Chondrocyte (in vitro differentiated cells): ENCODE measurements at regions not wholly inside any gene's neighbourhood (a gene's known extent, or its start where the extent isn't known, plus 50 kb on each side); places are given as distances from the start of the nearest gene placed in this dataset.

Experiments used
- DNase-seq: peaks from one replicate; pipeline ENCODE4 v3.0.0; 2021; ENCODE audit warnings: mixed read lengths, low spot score
- H3K27ac Mint-ChIP-seq: one replicate; pipeline ENCODE4 v1.8.0; 2021; ENCODE audit warnings: mild to moderate bottlenecking, moderate library complexity, mixed read lengths; ENCODE audit not compliant: unreplicated experiment
- H3K27me3 Mint-ChIP-seq: 2 replicates; pipeline ENCODE4 v1.8.0; 2021; ENCODE audit warnings: low read depth, mixed read lengths
- H3K36me3 Mint-ChIP-seq: 2 replicates; pipeline ENCODE4 v1.8.0; 2021; ENCODE audit warnings: low read depth, mixed read lengths
- H3K4me1 Mint-ChIP-seq: 2 replicates; pipeline ENCODE4 v1.8.0; 2021; ENCODE audit warnings: low read depth, mild to moderate bottlenecking, mixed read lengths
- H3K4me3 Mint-ChIP-seq: one replicate; pipeline ENCODE4 v1.8.0; 2021; ENCODE audit warnings: mild to moderate bottlenecking, moderate library complexity, mixed read lengths; ENCODE audit not compliant: unreplicated experiment
- H3K9me3 Mint-ChIP-seq: 2 replicates; pipeline ENCODE4 v1.8.0; 2021; ENCODE audit warnings: low read depth, mixed read lengths
- CTCF ChIP-seq: fragments of 200-600 bp; sonication (generic); IDR thresholded peaks from 2 replicates; pipeline ENCODE4 v1.5.0; 2021; ENCODE audit warnings: antibody characterized with exemption, mild to moderate bottlenecking, moderate library complexity

- no peak overlapping the region for H3K4me3 Mint-ChIP-seq
- H3K9me3 Mint-ChIP-seq: no peaks in the 10 kb centered on the region
- no peaks in the 10 kb centered on the region for H3K27me3 Mint-ChIP-seq
- DNase-seq: no peak
- TF ChIP-seq CTCF: no peak
- H3K27ac Mint-ChIP-seq: no peak overlapping the region
- H3K36me3 Mint-ChIP-seq: no peaks in the 10 kb centered on the region
- peaks cover 23% of the 10 kb centered on the region for H3K4me1 Mint-ChIP-seq
Observed at GRCh38 chr13:28586439-28587173, 72.3 kb upstream of the POMP start.

- no peak for DNase-seq
- peaks cover 2% of the 10 kb centered on the region for H3K9me3 Mint-ChIP-seq
- no peaks in the 10 kb centered on the region for H3K36me3 Mint-ChIP-seq
- no peak overlapping the region for H3K4me3 Mint-ChIP-seq
- no peak for TF ChIP-seq CTCF
- H3K27me3 Mint-ChIP-seq: no peaks in the 10 kb centered on the region
- H3K4me1 Mint-ChIP-seq: peaks cover 23% of the 10 kb centered on the region
- peak overlapping the region; percentile 95 for H3K27ac Mint-ChIP-seq
Observed at GRCh38 chr13:28585561-28585960, 73.4 kb upstream of the POMP start.

GRCh38 chr13:28584873-28585381 lies 74.0 kb upstream of the POMP start:
- Mint-ChIP-seq H3K4me1 (peaks cover 23% of the 10 kb centered on the region), H3K27ac (peak overlapping the region; percentile 95)
- peak; percentile 34 for TF ChIP-seq CTCF

GRCh38 chr13:28583651-28584091 lies 75.3 kb upstream of the POMP start:
- Mint-ChIP-seq H3K9me3 (peaks cover 2% of the 10 kb centered on the region), H3K4me1 (peaks cover 23% of the 10 kb centered on the region), H3K27me3 (no peaks in the 10 kb centered on the region), H3K36me3 (no peaks in the 10 kb centered on the region), H3K4me3 (no peak overlapping the region), H3K27ac (no peak overlapping the region)
- DNase-seq: no peak
- TF ChIP-seq CTCF: no peak

More at GRCh38 chr13:28584873-28585381, 74.0 kb upstream of the POMP start:
- no peak overlapping the region for H3K4me3 Mint-ChIP-seq
- no peaks in the 10 kb centered on the region for H3K36me3 Mint-ChIP-seq
- H3K27me3 Mint-ChIP-seq: no peaks in the 10 kb centered on the region
- no peak for DNase-seq
- peaks cover 2% of the 10 kb centered on the region for H3K9me3 Mint-ChIP-seq

- Mint-ChIP-seq H3K36me3 (no peaks in the 10 kb centered on the region), H3K4me1 (peaks cover 23% of the 10 kb centered on the region), H3K9me3 (peaks cover 2% of the 10 kb centered on the region), H3K27me3 (no peaks in the 10 kb centered on the region), H3K27ac (no peak overlapping the region), H3K4me3 (no peak overlapping the region)
- DNase-seq: no peak
- TF ChIP-seq CTCF: no peak
Observed at GRCh38 chr13:28582892-28583240, 76.1 kb upstream of the POMP start.
